BE2C (cell line): ENCODE measurements at regions not wholly inside any gene's neighbourhood (a gene's known extent, or its start where the extent isn't known, plus 50 kb on each side); places are given as distances from the start of the nearest gene placed in this dataset.

Source experiments
- DNase-seq: peaks from one replicate; pipeline ENCODE4 v3.0.0-alpha.2; 2020
- H3K27me3 ChIP-seq: fragments of 250-450 bp; sonication (Bioruptor Pico); 2 replicates; pipeline ENCODE4 v1.5.1; 2020; ENCODE audit warnings: mild to moderate bottlenecking
- H3K36me3 ChIP-seq: fragments of 250-450 bp; sonication (Bioruptor Pico); 2 replicates; pipeline ENCODE4 v1.5.1; 2020; ENCODE audit warnings: mild to moderate bottlenecking
- H3K4me1 ChIP-seq: fragments of 250-450 bp; sonication (Bioruptor Pico); 2 replicates; pipeline ENCODE4 v1.5.1; 2020
- H3K4me3 ChIP-seq: 2 replicates; pipeline ENCODE4 v1.5.1; 2011; ENCODE audit warnings: low read depth, low read length
- H3K9me3 ChIP-seq: fragments of 250-450 bp; sonication (Bioruptor Pico); 2 replicates; pipeline ENCODE4 v1.5.1; 2020
- TF ChIP-seq, protein P1 (sequence below): IDR thresholded peaks from 2 replicates; pipeline ENCODE4 v1.5.1; 2012; ENCODE audit warnings: mild to moderate bottlenecking, low read depth, low read length

DNA sequence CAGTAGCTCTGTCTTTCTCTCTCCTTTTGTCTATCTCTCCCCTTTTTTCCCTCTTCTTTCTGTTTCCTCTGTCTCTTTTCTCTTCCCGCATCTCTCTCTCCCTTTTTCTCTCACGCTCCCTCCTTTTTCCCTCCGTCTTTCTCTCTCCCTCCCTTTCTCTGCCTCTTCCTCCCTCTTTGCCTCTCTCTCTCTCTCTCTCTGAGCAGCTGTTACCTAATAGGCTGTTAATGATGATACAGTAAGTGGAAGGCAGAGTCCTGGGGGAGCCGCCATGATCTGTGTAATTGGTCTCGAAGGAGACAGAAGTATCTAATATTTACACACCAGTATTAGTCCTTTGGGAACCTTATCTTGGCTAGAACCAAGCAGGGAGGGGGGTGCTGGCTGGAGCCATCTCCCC lies 136.1 kb upstream of the CIBAR2 start:
- no peaks in the 10 kb centered on the region for H3K9me3 ChIP-seq
- no peak for DNase-seq
- TF ChIP-seq, protein P1, sequence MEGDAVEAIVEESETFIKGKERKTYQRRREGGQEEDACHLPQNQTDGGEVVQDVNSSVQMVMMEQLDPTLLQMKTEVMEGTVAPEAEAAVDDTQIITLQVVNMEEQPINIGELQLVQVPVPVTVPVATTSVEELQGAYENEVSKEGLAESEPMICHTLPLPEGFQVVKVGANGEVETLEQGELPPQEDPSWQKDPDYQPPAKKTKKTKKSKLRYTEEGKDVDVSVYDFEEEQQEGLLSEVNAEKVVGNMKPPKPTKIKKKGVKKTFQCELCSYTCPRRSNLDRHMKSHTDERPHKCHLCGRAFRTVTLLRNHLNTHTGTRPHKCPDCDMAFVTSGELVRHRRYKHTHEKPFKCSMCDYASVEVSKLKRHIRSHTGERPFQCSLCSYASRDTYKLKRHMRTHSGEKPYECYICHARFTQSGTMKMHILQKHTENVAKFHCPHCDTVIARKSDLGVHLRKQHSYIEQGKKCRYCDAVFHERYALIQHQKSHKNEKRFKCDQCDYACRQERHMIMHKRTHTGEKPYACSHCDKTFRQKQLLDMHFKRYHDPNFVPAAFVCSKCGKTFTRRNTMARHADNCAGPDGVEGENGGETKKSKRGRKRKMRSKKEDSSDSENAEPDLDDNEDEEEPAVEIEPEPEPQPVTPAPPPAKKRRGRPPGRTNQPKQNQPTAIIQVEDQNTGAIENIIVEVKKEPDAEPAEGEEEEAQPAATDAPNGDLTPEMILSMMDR: no peak
- H3K4me1 ChIP-seq: peaks cover 52% of the 10 kb centered on the region
- no peak overlapping the region for H3K4me3 ChIP-seq
- H3K27me3 ChIP-seq: no peaks in the 10 kb centered on the region
- H3K36me3 ChIP-seq: peaks cover 6% of the 10 kb centered on the region; the same call in 1 of the 2 replicates

DNA sequence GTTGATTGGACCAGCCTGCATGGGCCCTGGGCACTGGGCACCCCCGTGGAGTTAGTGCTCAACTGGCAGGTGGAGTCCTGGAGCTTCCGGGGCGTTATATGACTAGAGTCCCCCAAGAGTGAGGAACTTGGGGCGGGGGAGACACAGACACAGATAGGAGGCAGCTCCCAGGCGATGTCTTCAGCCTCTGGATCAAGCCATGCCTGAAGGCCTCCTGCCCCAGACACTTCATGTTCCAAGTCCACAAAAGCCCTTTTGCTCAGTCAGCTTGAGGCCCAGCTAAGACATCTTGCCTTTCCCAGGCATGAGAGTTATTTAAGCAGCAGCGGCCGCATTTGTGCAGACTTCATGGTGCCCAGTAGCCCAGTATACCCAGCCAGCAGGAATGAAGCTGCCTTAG lies 136.6 kb upstream of the CIBAR2 start:
- peaks cover 54% of the 10 kb centered on the region for H3K4me1 ChIP-seq
- no peak for DNase-seq
- H3K9me3 ChIP-seq: no peaks in the 10 kb centered on the region
- H3K27me3 ChIP-seq: no peaks in the 10 kb centered on the region
- no peak overlapping the region for H3K4me3 ChIP-seq
- peaks cover 6% of the 10 kb centered on the region; the same call in 1 of the 2 replicates for H3K36me3 ChIP-seq
- TF ChIP-seq, protein P1: no peak

DNA sequence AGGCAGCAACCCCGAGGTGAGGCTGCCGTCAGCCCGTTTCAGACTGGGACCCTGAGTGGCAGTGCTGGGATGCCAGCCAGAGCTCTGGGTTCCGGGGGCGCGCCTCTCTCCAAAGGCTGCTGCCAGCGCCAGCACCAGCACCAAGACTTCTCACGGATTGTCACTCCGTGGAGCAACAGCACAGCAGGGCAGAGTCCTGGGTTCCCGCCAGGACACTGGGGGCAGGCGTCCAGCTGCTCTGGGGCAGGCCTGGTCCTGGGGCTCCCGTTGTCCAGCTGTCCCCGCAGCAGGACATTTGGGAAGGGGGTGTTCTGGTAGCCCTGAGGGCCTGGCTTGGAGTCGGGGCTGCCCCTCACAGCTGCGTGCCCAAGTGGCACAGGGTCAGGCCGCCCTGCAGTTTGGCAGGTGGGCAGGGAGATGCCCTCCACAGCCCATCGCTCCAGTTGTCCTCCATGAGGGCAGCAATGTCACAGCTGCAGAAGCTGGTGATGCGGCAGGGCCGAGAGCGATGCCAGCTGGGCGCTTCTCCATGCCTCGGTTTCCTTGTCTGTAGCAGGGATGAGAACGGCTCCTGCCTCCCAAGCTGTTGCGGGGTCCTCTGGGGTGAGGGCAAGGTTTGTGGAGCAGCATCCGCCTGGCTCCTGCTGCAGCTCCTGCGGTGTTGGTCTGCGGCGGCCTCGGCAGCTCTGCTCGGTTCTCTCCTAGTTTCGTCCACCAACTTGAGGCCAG lies 137.3 kb upstream of the CIBAR2 start:
- Histone ChIP-seq H3K27me3 (no peaks in the 10 kb centered on the region), H3K4me3 (no peak overlapping the region)
- no peak for DNase-seq

DNA sequence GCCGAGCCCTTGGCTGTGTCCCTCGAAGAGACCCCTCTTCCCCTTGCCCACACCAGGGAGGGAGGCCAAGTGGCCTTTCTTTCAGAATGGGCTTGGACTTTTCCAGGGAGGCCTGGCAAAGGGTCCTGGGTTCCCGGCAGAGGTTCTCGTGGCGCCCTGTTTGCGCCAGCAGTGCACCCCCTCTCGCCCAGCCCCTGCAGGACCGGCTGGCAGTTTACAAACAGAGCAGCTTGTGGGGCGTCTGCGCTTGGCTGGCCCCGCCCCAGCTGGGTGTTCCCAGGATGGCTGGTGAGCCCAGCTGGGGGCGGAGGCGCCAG lies 137.8 kb upstream of the CIBAR2 start:
- TF ChIP-seq, protein P1: no peak
- Histone ChIP-seq H3K9me3 (no peaks in the 10 kb centered on the region), H3K4me1 (peaks cover 53% of the 10 kb centered on the region), H3K4me3 (no peak overlapping the region), H3K27me3 (no peaks in the 10 kb centered on the region), H3K36me3 (peaks cover 6% of the 10 kb centered on the region; the same call in 1 of the 2 replicates)
- no peak for DNase-seq

More for the DNA sequence above, 137.3 kb upstream of the CIBAR2 start:
- peaks cover 6% of the 10 kb centered on the region; the same call in 1 of the 2 replicates for H3K36me3 ChIP-seq
- no peaks in the 10 kb centered on the region for H3K9me3 ChIP-seq
- TF ChIP-seq, protein P1: no peak
- H3K4me1 ChIP-seq: peaks cover 54% of the 10 kb centered on the region

DNA sequence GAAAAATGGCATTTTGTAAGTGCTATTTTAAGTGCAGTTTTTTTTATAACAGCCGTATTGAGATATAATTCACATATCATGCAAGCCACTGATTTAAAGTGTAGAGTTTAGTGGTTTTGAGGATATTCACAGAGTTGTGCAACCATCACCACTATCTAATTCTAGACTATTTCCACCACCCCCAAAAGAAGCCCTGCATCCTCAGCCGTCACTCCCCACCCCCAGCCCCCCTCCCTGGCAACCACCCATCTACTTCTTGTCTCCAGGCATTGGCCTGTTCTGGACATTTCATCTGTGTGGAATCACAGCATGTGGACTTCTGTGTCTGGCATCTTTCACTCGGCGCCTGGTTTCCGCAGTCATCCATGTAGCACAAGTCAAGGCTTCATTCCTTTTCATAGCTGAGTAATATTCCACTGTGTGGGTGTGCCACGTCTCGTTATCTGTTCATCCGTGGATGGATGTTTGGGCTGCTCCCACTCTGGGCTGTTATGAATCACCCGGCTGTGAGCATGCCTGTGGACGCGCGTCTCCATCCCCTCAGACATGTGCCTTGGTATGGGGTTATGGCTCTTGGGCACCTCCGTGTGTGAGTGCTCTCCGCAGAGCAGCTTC lies 138.4 kb upstream of the CIBAR2 start:
- Histone ChIP-seq H3K36me3 (peaks cover 6% of the 10 kb centered on the region; the same call in 1 of the 2 replicates), H3K4me3 (no peak overlapping the region), H3K27me3 (no peaks in the 10 kb centered on the region), H3K4me1 (peaks cover 47% of the 10 kb centered on the region), H3K9me3 (no peaks in the 10 kb centered on the region)
- TF ChIP-seq, protein P1: no peak
- DNase-seq: no peak

DNA sequence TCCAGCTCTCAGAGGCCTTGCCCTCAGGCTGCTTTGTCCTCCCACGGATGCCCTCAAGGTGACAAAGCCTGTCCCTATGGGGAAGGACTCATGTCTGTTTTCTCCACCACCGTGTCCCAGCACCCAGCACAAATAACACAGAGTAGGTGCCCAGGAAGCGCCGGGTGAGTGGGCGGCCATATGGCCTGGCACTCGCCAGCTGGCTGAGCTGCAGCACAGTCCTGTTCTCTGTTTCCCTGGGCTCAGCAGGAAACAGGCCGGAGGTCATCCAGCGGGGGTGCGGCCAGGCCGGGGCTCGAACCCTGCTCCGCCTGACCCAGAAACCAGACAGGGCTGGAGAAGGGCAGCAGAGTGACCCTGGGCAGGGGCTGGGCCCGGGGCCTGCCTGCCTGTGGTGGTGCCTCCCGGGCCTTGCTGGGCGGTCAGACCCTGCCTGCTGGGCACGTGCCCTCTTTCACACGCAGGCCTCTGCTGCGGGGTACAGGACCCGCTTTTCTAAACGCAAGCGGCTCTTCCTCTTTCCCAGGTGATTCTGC lies 139.0 kb upstream of the CIBAR2 start:
- Histone ChIP-seq H3K4me3 (no peak overlapping the region), H3K9me3 (no peaks in the 10 kb centered on the region), H3K4me1 (peaks cover 44% of the 10 kb centered on the region), H3K36me3 (peaks cover 6% of the 10 kb centered on the region; the same call in 1 of the 2 replicates), H3K27me3 (no peaks in the 10 kb centered on the region)
- no peak for DNase-seq
- TF ChIP-seq, protein P1: no peak
